ENCODE measurements at regions not wholly inside any gene's neighbourhood (a gene's known extent, or its start where the extent isn't known, plus 50 kb on each side); places are given as distances from the start of the nearest gene placed in this dataset.

DNA sequence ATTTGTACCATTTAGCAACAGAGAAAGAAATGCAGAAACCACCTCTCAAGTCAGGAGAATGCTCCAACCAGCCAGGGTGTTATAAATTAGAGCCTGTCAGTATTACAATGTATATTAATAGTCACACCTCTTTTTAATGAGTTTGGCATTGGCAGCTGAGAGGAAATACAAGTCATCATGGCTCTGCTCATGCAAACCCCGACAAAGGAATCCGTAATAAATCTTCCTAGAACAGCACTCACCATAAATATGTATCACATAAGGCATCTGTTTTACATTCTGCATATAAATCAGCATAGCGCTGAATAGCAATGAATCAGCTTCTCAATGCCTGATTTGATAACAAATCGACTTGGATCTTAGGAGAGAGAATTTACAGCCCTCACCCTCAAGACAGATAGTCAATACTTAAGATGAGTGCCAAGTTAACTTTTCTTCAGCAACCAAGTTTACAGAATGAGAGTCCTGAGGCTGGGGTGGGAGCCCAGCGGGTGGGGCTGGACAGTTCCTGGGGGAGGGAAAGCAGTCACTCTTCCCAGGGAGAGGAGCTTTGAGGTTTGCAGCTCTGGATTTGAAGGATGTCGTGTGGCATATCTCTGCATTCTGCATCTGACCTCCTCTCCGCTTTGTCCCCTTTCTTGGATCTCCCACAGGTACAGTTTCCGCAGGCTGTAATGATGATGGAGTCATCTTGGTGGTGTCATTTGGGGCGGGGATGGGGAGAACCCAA is 1034.4 kb upstream of the NR2F2 start:
- TF ChIP-seq, protein P1, sequence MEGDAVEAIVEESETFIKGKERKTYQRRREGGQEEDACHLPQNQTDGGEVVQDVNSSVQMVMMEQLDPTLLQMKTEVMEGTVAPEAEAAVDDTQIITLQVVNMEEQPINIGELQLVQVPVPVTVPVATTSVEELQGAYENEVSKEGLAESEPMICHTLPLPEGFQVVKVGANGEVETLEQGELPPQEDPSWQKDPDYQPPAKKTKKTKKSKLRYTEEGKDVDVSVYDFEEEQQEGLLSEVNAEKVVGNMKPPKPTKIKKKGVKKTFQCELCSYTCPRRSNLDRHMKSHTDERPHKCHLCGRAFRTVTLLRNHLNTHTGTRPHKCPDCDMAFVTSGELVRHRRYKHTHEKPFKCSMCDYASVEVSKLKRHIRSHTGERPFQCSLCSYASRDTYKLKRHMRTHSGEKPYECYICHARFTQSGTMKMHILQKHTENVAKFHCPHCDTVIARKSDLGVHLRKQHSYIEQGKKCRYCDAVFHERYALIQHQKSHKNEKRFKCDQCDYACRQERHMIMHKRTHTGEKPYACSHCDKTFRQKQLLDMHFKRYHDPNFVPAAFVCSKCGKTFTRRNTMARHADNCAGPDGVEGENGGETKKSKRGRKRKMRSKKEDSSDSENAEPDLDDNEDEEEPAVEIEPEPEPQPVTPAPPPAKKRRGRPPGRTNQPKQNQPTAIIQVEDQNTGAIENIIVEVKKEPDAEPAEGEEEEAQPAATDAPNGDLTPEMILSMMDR (IDR thresholded peaks at IDR 0.05) = no peak
- TF ChIP-seq MXI1 (IDR thresholded peaks at IDR 0.05; ENCODE audit: low read depth, low read length) (no peak), POLR2AphosphoS5 (IDR thresholded peaks at IDR 0.05; ENCODE audit: low read depth, low read length) (no peak), MEF2A (IDR thresholded peaks at IDR 0.05; ENCODE audit: borderline replicate concordance, low read depth) (no peak), FOXJ3 (CRISPR knock-in tag; IDR thresholded peaks at IDR 0.05) (no peak)
- TF ChIP-seq, protein P2, sequence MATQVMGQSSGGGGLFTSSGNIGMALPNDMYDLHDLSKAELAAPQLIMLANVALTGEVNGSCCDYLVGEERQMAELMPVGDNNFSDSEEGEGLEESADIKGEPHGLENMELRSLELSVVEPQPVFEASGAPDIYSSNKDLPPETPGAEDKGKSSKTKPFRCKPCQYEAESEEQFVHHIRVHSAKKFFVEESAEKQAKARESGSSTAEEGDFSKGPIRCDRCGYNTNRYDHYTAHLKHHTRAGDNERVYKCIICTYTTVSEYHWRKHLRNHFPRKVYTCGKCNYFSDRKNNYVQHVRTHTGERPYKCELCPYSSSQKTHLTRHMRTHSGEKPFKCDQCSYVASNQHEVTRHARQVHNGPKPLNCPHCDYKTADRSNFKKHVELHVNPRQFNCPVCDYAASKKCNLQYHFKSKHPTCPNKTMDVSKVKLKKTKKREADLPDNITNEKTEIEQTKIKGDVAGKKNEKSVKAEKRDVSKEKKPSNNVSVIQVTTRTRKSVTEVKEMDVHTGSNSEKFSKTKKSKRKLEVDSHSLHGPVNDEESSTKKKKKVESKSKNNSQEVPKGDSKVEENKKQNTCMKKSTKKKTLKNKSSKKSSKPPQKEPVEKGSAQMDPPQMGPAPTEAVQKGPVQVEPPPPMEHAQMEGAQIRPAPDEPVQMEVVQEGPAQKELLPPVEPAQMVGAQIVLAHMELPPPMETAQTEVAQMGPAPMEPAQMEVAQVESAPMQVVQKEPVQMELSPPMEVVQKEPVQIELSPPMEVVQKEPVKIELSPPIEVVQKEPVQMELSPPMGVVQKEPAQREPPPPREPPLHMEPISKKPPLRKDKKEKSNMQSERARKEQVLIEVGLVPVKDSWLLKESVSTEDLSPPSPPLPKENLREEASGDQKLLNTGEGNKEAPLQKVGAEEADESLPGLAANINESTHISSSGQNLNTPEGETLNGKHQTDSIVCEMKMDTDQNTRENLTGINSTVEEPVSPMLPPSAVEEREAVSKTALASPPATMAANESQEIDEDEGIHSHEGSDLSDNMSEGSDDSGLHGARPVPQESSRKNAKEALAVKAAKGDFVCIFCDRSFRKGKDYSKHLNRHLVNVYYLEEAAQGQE (IDR thresholded peaks at IDR 0.05; ENCODE audit: low read depth, low read length) = no peak
- TF ChIP-seq, protein P3, sequence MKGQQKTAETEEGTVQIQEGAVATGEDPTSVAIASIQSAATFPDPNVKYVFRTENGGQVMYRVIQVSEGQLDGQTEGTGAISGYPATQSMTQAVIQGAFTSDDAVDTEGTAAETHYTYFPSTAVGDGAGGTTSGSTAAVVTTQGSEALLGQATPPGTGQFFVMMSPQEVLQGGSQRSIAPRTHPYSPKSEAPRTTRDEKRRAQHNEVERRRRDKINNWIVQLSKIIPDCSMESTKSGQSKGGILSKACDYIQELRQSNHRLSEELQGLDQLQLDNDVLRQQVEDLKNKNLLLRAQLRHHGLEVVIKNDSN (IDR thresholded peaks at IDR 0.05; ENCODE audit: borderline replicate concordance, low read depth) = no peak
- TF ChIP-seq, protein P4, sequence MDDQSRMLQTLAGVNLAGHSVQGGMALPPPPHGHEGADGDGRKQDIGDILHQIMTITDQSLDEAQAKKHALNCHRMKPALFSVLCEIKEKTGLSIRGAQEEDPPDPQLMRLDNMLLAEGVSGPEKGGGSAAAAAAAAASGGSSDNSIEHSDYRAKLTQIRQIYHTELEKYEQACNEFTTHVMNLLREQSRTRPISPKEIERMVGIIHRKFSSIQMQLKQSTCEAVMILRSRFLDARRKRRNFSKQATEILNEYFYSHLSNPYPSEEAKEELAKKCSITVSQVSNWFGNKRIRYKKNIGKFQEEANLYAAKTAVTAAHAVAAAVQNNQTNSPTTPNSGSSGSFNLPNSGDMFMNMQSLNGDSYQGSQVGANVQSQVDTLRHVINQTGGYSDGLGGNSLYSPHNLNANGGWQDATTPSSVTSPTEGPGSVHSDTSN (IDR thresholded peaks at IDR 0.05) = no peak
